SKM-1 treated with dmso at 0.1 percent for 144 hours (cell line): ENCODE measurements at regions not wholly inside any gene's neighbourhood (a gene's known extent, or its start where the extent isn't known, plus 50 kb on each side); places are given as distances from the start of the nearest gene placed in this dataset.
"Not testable (repeated sequence)": the region's sequence is repeated elsewhere in the genome, so short reads cannot be mapped to it uniquely, and the experiment has no call there.

Source experiments
- DNase-seq: peaks from one replicate; lab custom pipeline; 2025; ENCODE audit not compliant: unreplicated experiment; lab: John Stamatoyannopoulos, UW

- no peak for DNase-seq
These were observed 141.7 kb downstream of the BARX1 start for GRCh38 chr9:93813221-93814076.

GRCh38 chr9:93812410-93812668 lies 142.8 kb downstream of the BARX1 start:
- DNase-seq, result no peak

GRCh38 chr9:93810028-93810971 lies 144.9 kb downstream of the BARX1 start:
- no peak for DNase-seq

GRCh38 chr9:93809204-93809940 lies 145.8 kb downstream of the BARX1 start:
- DNase-seq, result no peak

GRCh38 chr9:93808115-93809029 lies 146.8 kb downstream of the BARX1 start:
- DNase-seq, result no peak

GRCh38 chr9:93807166-93808074 lies 147.7 kb downstream of the BARX1 start:
- DNase-seq, result no peak

GRCh38 chr9:93801581-93802284 lies 153.4 kb downstream of the BARX1 start:
- DNase-seq, result no peak

GRCh38 chr9:93801120-93801519 lies 154.0 kb downstream of the BARX1 start:
- no peak for DNase-seq

- DNase-seq, result no peak
These were observed 162.8 kb downstream of the BARX1 start for GRCh38 chr9:93792358-93792757.

- DNase-seq, result no peak
These were observed 169.0 kb downstream of the BARX1 start for GRCh38 chr9:93786204-93786603.

GRCh38 chr9:93776873-93777272 lies 178.3 kb downstream of the BARX1 start:
- no peak for DNase-seq

GRCh38 chr9:93776256-93776655 lies 178.9 kb downstream of the BARX1 start:
- no peak for DNase-seq

GRCh38 chr9:93774331-93775102 lies 180.6 kb downstream of the BARX1 start:
- no peak for DNase-seq

GRCh38 chr9:93771276-93771675 lies 183.9 kb downstream of the BARX1 start:
- no peak for DNase-seq

GRCh38 chr9:93761822-93762221 lies 185.4 kb downstream of the PHF2 start:
- no peak for DNase-seq

GRCh38 chr9:93750045-93750444 lies 173.7 kb downstream of the PHF2 start:
- no peak for DNase-seq

GRCh38 chr9:93748827-93749226 lies 172.4 kb downstream of the PHF2 start:
- not testable (repeated sequence) for DNase-seq

GRCh38 chr9:93731963-93732362 lies 155.6 kb downstream of the PHF2 start:
- DNase-seq, result no peak
